HEK293 (cell line): ENCODE measurements at regions not wholly inside any gene's neighbourhood (a gene's known extent, or its start where the extent isn't known, plus 50 kb on each side); places are given as distances from the start of the nearest gene placed in this dataset.

ENCODE experiments used
- CTCF ChIA-PET: fragments of 350-600 bp; formaldehyde crosslinking; extraction: SDS; loops from one replicate; lab custom pipeline; 2021; ENCODE audit warnings: antibody characterized with exemption; lab: Yijun Ruan, JAX
- POLR2A ChIA-PET: fragments of 300-600 bp; formaldehyde crosslinking; extraction: SDS; loops from one replicate; lab custom pipeline; 2020; ENCODE audit warnings: antibody characterized with exemption, inconsistent platforms; lab: Yijun Ruan, JAX
- H3K27ac ChIP-seq: fragments of 200-500 bp; sonication (Bioruptor generic); 2 replicates; pipeline ENCODE4 v1.5.1; 2014; ENCODE audit warnings: low read depth, low read length, control low read depth, inconsistent platforms; ENCODE audit errors: extremely low read depth
- H3K36me3 ChIP-seq, 2 experiments: fragments of 200-500 bp in 1 of 2; sonication (Bioruptor generic) in 1 of 2; 1 replicate in 1 of 2; 2 replicates in 1 of 2; pipeline ENCODE4 v1.5.1; 2014 to 2017; ENCODE audit warnings: inconsistent platforms in 2 of 2, low read length in 2 of 2; ENCODE audit not compliant: control insufficient read depth in 2 of 2, insufficient read depth in 1 of 2
- H3K4me1 ChIP-seq: fragments of 200-500 bp; sonication (Bioruptor generic); 2 replicates; pipeline ENCODE4 v1.5.1; 2014; ENCODE audit warnings: mild to moderate bottlenecking, low read length, inconsistent platforms; ENCODE audit not compliant: control insufficient read depth, insufficient read depth
- H3K4me3 ChIP-seq: 2 replicates; pipeline ENCODE4 v1.5.1; 2011; ENCODE audit warnings: low read depth, mild to moderate bottlenecking, control low read depth, low read length, moderate library complexity
- H3K9me3 ChIP-seq: fragments of 200-500 bp; sonication (Bioruptor generic); 2 replicates; pipeline ENCODE4 v1.5.1; 2014; ENCODE audit warnings: low read depth, low read length, inconsistent platforms; ENCODE audit not compliant: control insufficient read depth, insufficient read depth
- HOXC10 ChIP-seq: sonication (generic); formaldehyde crosslinking; IDR thresholded peaks from 2 replicates; pipeline ENCODE4 v1.8.1; 2023; ENCODE audit warnings: mild to moderate bottlenecking, missing genetic modification reagents
- KLF10 ChIP-seq: fragments of 450-650 bp; IDR thresholded peaks from 2 replicates; pipeline ENCODE4 v1.5.1; 2018; ENCODE audit warnings: missing biosample characterization, mild to moderate bottlenecking, missing genetic modification characterization
- KLF7 ChIP-seq: fragments of 450-650 bp; formaldehyde crosslinking; IDR thresholded peaks from 2 replicates; pipeline ENCODE4 v1.5.1; 2016; ENCODE audit warnings: missing biosample characterization, missing genetic modification characterization, borderline replicate concordance
- KLF9 ChIP-seq: fragments of 450-650 bp; formaldehyde crosslinking; IDR thresholded peaks from 2 replicates; pipeline ENCODE4 v1.5.1; 2016; ENCODE audit warnings: missing biosample characterization, missing genetic modification characterization, low read depth
- MYNN ChIP-seq: fragments of 450-650 bp; formaldehyde crosslinking; IDR thresholded peaks from 2 replicates; pipeline ENCODE4 v1.5.1; 2016; ENCODE audit warnings: missing biosample characterization, missing genetic modification characterization, borderline replicate concordance
- OSR2 ChIP-seq: fragments of 450-650 bp; formaldehyde crosslinking; IDR thresholded peaks from 2 replicates; pipeline ENCODE4 v1.5.1; 2016; ENCODE audit warnings: missing biosample characterization, missing genetic modification characterization
- OVOL3 ChIP-seq: fragments of 450-650 bp; formaldehyde crosslinking; IDR thresholded peaks from 2 replicates; pipeline ENCODE4 v1.5.1; 2016; ENCODE audit warnings: missing biosample characterization, missing genetic modification characterization
- RBAK ChIP-seq: fragments of 450-650 bp; formaldehyde crosslinking; IDR thresholded peaks from 2 replicates; pipeline ENCODE4 v1.5.1; 2016; ENCODE audit warnings: missing biosample characterization, missing genetic modification characterization
- ZNF133 ChIP-seq: fragments of 450-650 bp; formaldehyde crosslinking; IDR thresholded peaks from 2 replicates; pipeline ENCODE4 v1.5.1; 2016; ENCODE audit warnings: missing biosample characterization, missing genetic modification characterization
- ZNF140 ChIP-seq: fragments of 450-650 bp; formaldehyde crosslinking; IDR thresholded peaks from 2 replicates; pipeline ENCODE4 v1.5.1; 2016; ENCODE audit warnings: missing biosample characterization, missing genetic modification characterization
- ZNF157 ChIP-seq: fragments of 450-650 bp; formaldehyde crosslinking; IDR thresholded peaks from 2 replicates; pipeline ENCODE4 v1.5.1; 2016; ENCODE audit warnings: missing biosample characterization, missing genetic modification characterization
- ZNF16 ChIP-seq: fragments of 450-650 bp; formaldehyde crosslinking; IDR thresholded peaks from 2 replicates; pipeline ENCODE4 v1.5.1; 2016; ENCODE audit warnings: low read depth, missing biosample characterization, missing genetic modification characterization
- ZNF202 ChIP-seq: fragments of 450-650 bp; formaldehyde crosslinking; IDR thresholded peaks from 2 replicates; pipeline ENCODE4 v1.5.1; 2016; ENCODE audit warnings: missing biosample characterization, missing genetic modification characterization, borderline replicate concordance
- ZNF23 ChIP-seq: fragments of 450-650 bp; formaldehyde crosslinking; IDR thresholded peaks from 2 replicates; pipeline ENCODE4 v1.5.1; 2016; ENCODE audit warnings: missing biosample characterization, missing genetic modification characterization, borderline replicate concordance
- ZNF239 ChIP-seq: fragments of 450-650 bp; formaldehyde crosslinking; IDR thresholded peaks from 2 replicates; pipeline ENCODE4 v1.5.1; 2016; ENCODE audit warnings: missing biosample characterization, missing genetic modification characterization
- ZNF266 ChIP-seq: fragments of 450-650 bp; formaldehyde crosslinking; IDR thresholded peaks from 2 replicates; pipeline ENCODE4 v1.5.1; 2016; ENCODE audit warnings: missing biosample characterization, missing genetic modification characterization, low read depth
- ZNF335 ChIP-seq: fragments of 450-650 bp; formaldehyde crosslinking; conservative IDR thresholded peaks from 2 replicates; pipeline ENCODE4 v1.5.1; 2016; ENCODE audit warnings: missing biosample characterization, missing genetic modification characterization
- ZNF341 ChIP-seq: fragments of 450-650 bp; formaldehyde crosslinking; IDR thresholded peaks from 2 replicates; pipeline ENCODE4; 2016; ENCODE audit warnings: low read depth, missing biosample characterization, missing genetic modification characterization
- ZNF555 ChIP-seq: fragments of 450-650 bp; formaldehyde crosslinking; conservative IDR thresholded peaks from 2 replicates; pipeline ENCODE4 v1.5.1; 2017; ENCODE audit warnings: missing biosample characterization, mild to moderate bottlenecking, missing genetic modification characterization, inconsistent platforms
- ZNF660 ChIP-seq: fragments of 450-650 bp; IDR thresholded peaks from 2 replicates; pipeline ENCODE4 v1.5.1; 2018; ENCODE audit warnings: missing biosample characterization, mild to moderate bottlenecking, missing genetic modification characterization
- TF ChIP-seq, protein P1 (sequence below): IDR thresholded peaks from 2 replicates; pipeline ENCODE4 v1.6.1; 2011; ENCODE audit warnings: mild to moderate bottlenecking, low read depth, low read length, borderline replicate concordance
- TF ChIP-seq, protein P2 (sequence below): fragments of 450-650 bp; formaldehyde crosslinking; IDR thresholded peaks from 2 replicates; pipeline ENCODE4 v1.5.1; 2016; ENCODE audit warnings: missing biosample characterization, missing genetic modification characterization
- TF ChIP-seq, protein P3 (sequence below): fragments of 450-650 bp; formaldehyde crosslinking; IDR thresholded peaks from 2 replicates; pipeline ENCODE4 v1.5.1; 2016; ENCODE audit warnings: missing biosample characterization, missing genetic modification characterization, low read depth
- TF ChIP-seq, protein P4 (sequence below): fragments of 450-650 bp; formaldehyde crosslinking; IDR thresholded peaks from 2 replicates; pipeline ENCODE4 v1.5.1; 2017; ENCODE audit warnings: missing biosample characterization, missing genetic modification characterization
- TF ChIP-seq, protein P5 (sequence below): fragments of 450-650 bp; formaldehyde crosslinking; IDR thresholded peaks from 2 replicates; pipeline ENCODE4 v1.5.1; 2017; ENCODE audit warnings: missing biosample characterization, missing genetic modification characterization
- TF ChIP-seq, protein P6 (sequence below): fragments of 450-650 bp; formaldehyde crosslinking; IDR thresholded peaks from 2 replicates; pipeline ENCODE4 v1.5.1; 2017; ENCODE audit warnings: missing biosample characterization, missing genetic modification characterization

DNA sequence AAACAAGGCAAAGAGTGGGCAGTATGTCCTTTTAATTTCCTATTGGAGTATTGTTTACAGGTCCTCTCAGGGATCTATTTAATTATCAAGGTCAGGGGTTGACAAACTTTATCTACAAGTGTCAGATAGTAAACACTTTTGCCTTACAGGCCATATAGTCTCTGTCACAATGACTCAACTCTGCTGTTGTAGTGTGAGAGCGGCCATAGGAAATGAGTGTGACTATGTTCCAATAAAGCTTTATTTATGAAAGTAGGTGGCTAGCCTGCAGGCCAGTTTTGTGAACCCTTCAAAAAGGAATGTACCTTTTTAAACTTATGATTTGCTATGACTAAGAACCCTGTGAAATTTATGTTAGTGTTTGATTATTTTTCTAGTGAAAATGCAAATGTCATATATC is 156.1 kb downstream of the GPAT3 start (continued):
- TF ChIP-seq, protein P1, sequence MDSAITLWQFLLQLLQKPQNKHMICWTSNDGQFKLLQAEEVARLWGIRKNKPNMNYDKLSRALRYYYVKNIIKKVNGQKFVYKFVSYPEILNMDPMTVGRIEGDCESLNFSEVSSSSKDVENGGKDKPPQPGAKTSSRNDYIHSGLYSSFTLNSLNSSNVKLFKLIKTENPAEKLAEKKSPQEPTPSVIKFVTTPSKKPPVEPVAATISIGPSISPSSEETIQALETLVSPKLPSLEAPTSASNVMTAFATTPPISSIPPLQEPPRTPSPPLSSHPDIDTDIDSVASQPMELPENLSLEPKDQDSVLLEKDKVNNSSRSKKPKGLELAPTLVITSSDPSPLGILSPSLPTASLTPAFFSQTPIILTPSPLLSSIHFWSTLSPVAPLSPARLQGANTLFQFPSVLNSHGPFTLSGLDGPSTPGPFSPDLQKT, result no peak
- TF ChIP-seq, protein P2, sequence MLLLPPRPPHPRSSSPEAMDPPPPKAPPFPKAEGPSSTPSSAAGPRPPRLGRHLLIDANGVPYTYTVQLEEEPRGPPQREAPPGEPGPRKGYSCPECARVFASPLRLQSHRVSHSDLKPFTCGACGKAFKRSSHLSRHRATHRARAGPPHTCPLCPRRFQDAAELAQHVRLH (tag by site-specific recombination), result no peak
- TF ChIP-seq ZNF335 (tag by site-specific recombination), result no peak
- TF ChIP-seq, all 188 proteins: peak for 0

DNA sequence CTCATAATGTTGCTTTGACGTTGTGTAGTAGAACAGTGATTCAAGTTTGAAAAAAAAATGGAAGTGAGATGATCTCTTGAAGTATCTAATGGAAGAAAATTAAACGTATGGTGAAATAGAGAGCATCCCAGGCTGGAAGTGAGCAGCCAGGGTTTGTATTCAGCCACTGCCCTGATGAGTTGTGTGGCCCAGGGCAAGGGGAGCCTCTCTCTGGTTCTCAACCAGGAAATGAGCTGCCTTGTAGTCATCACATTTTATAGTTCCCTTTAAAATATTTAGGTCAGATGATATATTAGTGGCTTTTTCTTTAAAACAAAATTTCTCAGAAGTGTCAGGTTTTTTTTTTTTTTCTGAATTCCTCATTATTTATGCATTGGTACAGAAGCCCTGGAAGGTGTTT is 150.3 kb downstream of the GPAT3 start:
- no peaks in the 10 kb centered on the region for H3K36me3 ChIP-seq
- no peaks in the 10 kb centered on the region for H3K4me1 ChIP-seq
- TF ChIP-seq, protein P3, sequence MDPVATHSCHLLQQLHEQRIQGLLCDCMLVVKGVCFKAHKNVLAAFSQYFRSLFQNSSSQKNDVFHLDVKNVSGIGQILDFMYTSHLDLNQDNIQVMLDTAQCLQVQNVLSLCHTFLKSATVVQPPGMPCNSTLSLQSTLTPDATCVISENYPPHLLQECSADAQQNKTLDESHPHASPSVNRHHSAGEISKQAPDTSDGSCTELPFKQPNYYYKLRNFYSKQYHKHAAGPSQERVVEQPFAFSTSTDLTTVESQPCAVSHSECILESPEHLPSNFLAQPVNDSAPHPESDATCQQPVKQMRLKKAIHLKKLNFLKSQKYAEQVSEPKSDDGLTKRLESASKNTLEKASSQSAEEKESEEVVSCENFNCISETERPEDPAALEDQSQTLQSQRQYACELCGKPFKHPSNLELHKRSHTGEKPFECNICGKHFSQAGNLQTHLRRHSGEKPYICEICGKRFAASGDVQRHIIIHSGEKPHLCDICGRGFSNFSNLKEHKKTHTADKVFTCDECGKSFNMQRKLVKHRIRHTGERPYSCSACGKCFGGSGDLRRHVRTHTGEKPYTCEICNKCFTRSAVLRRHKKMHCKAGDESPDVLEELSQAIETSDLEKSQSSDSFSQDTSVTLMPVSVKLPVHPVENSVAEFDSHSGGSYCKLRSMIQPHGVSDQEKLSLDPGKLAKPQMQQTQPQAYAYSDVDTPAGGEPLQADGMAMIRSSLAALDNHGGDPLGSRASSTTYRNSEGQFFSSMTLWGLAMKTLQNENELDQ (tag by site-specific recombination), result no peak
- no peak for TF ChIP-seq ZNF133 (tag by site-specific recombination)
- TF ChIP-seq, protein P4, sequence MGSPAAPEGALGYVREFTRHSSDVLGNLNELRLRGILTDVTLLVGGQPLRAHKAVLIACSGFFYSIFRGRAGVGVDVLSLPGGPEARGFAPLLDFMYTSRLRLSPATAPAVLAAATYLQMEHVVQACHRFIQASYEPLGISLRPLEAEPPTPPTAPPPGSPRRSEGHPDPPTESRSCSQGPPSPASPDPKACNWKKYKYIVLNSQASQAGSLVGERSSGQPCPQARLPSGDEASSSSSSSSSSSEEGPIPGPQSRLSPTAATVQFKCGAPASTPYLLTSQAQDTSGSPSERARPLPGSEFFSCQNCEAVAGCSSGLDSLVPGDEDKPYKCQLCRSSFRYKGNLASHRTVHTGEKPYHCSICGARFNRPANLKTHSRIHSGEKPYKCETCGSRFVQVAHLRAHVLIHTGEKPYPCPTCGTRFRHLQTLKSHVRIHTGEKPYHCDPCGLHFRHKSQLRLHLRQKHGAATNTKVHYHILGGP, result no peak
- no peak for TF ChIP-seq ZNF555 (tag by site-specific recombination)
- TF ChIP-seq ZNF660 (tag by site-specific recombination), result no peak
- TF ChIP-seq ZNF266 (tag by site-specific recombination), result no peak
- TF ChIP-seq ZNF202 (tag by site-specific recombination), result no peak
- TF ChIP-seq KLF7 (tag by site-specific recombination), result no peak
- no peak for TF ChIP-seq ZNF16 (tag by site-specific recombination)
- no peak for TF ChIP-seq ZNF23
- TF ChIP-seq RBAK (tag by site-specific recombination), result no peak
- TF ChIP-seq ZNF341 (tag by site-specific recombination), result no peak
- TF ChIP-seq ZNF239 (tag by site-specific recombination), result no peak
- TF ChIP-seq KLF9, result no peak
- TF ChIP-seq MYNN (tag by site-specific recombination), result no peak
- TF ChIP-seq ZNF140 (tag by site-specific recombination), result no peak
- TF ChIP-seq KLF10 (tag by site-specific recombination), result no peak
- no peak for TF ChIP-seq OSR2 (tag by site-specific recombination)
- ChIA-PET POLR2A (no interaction called here), CTCF (no interaction called here)
- no peak overlapping the region for H3K27ac ChIP-seq
- H3K9me3 ChIP-seq, result no peaks in the 10 kb centered on the region
- H3K4me3 ChIP-seq, result no peak overlapping the region

DNA sequence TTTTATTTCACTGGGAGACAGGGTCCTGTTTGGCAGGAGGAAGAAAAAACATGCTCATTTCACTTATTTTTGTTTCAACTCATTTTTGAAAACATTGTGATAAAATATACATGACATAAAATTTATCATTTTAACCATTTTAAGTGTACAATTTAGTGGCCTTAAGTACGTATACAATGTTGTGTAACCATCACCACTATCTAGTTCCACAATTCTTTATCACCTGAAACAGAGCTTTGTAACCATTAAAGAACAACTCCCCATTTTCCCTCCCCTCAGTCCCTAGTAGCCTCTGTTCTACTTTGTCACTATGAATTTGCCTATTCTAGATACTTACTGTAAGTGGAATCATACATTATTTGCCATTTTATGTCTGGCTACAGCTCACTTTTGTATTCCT is 143.8 kb downstream of the GPAT3 start:
- POLR2A ChIA-PET, result no interaction called here
- TF ChIP-seq ZNF157 (tag by site-specific recombination), result no peak
- no peak for TF ChIP-seq OVOL3 (tag by site-specific recombination)
- TF ChIP-seq, protein P5, sequence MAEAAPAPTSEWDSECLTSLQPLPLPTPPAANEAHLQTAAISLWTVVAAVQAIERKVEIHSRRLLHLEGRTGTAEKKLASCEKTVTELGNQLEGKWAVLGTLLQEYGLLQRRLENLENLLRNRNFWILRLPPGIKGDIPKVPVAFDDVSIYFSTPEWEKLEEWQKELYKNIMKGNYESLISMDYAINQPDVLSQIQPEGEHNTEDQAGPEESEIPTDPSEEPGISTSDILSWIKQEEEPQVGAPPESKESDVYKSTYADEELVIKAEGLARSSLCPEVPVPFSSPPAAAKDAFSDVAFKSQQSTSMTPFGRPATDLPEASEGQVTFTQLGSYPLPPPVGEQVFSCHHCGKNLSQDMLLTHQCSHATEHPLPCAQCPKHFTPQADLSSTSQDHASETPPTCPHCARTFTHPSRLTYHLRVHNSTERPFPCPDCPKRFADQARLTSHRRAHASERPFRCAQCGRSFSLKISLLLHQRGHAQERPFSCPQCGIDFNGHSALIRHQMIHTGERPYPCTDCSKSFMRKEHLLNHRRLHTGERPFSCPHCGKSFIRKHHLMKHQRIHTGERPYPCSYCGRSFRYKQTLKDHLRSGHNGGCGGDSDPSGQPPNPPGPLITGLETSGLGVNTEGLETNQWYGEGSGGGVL (tag by site-specific recombination), result no peak
- TF ChIP-seq HOXC10 (CRISPR knock-in tag), result no peak
- TF ChIP-seq, protein P6, sequence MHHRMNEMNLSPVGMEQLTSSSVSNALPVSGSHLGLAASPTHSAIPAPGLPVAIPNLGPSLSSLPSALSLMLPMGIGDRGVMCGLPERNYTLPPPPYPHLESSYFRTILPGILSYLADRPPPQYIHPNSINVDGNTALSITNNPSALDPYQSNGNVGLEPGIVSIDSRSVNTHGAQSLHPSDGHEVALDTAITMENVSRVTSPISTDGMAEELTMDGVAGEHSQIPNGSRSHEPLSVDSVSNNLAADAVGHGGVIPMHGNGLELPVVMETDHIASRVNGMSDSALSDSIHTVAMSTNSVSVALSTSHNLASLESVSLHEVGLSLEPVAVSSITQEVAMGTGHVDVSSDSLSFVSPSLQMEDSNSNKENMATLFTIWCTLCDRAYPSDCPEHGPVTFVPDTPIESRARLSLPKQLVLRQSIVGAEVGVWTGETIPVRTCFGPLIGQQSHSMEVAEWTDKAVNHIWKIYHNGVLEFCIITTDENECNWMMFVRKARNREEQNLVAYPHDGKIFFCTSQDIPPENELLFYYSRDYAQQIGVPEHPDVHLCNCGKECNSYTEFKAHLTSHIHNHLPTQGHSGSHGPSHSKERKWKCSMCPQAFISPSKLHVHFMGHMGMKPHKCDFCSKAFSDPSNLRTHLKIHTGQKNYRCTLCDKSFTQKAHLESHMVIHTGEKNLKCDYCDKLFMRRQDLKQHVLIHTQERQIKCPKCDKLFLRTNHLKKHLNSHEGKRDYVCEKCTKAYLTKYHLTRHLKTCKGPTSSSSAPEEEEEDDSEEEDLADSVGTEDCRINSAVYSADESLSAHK (tag by site-specific recombination), result no peak
- TF ChIP-seq, all 188 proteins: peak for 0
- H3K9me3 ChIP-seq, result no peaks in the 10 kb centered on the region
- no peaks in the 10 kb centered on the region for H3K4me1 ChIP-seq
- H3K27ac ChIP-seq, result no peak overlapping the region
- no peaks in the 10 kb centered on the region for H3K36me3 ChIP-seq
- CTCF ChIA-PET, result interaction anchor here (0.6 kb wide), 1 partner anchor 239 kb away, joined by 3 read pairs; no protein-coding TSS in a partner anchor
- no peak overlapping the region for H3K4me3 ChIP-seq
